Left ventricle myocardium inferior (tissue), 1 donor: ENCODE measurements at regions not wholly inside any gene's neighbourhood (a gene's known extent, or its start where the extent isn't known, plus 50 kb on each side); places are given as distances from the start of the nearest gene placed in this dataset.

Experiments used
- DNase-seq: peaks from one replicate; pipeline ENCODE4 v3.0.0-alpha.2; 2020
- H3K27ac ChIP-seq: fragments of 200-600 bp; replicated peaks from 2 replicates; pipeline ENCODE4 v1.8.0; 2021
- H3K27me3 ChIP-seq: fragments of 200-600 bp; 2 replicates; pipeline ENCODE4 v1.8.0; 2021; ENCODE audit warnings: low read depth
- H3K36me3 ChIP-seq: fragments of 200-600 bp; 2 replicates; pipeline ENCODE4 v1.8.0; 2021
- H3K4me1 ChIP-seq: fragments of 200-600 bp; 2 replicates; pipeline ENCODE4 v1.8.0; 2021
- H3K4me3 ChIP-seq: fragments of 200-600 bp; 2 replicates; pipeline ENCODE4 v1.8.0; 2021; ENCODE audit warnings: mild to moderate bottlenecking, moderate library complexity
- H3K9me3 ChIP-seq: fragments of 200-600 bp; replicated peaks from 2 replicates; pipeline ENCODE4 v1.8.0; 2021
- intact Hi-C: fragments of 100-400 bp; cut with micrococcal nuclease; formaldehyde crosslinking; loops from one replicate; pipeline ENCODE4 v1.11.0; 2022
- TF ChIP-seq, protein P1 (sequence below): fragments of 200-600 bp; IDR thresholded peaks from 2 replicates; pipeline ENCODE4 v1.8.0; 2021; ENCODE audit warnings: antibody characterized with exemption, mild to moderate bottlenecking, borderline replicate concordance
- donor health status: DM: no; HTN: yes; CAD: no; lungs with severe emphysema.

DNA sequence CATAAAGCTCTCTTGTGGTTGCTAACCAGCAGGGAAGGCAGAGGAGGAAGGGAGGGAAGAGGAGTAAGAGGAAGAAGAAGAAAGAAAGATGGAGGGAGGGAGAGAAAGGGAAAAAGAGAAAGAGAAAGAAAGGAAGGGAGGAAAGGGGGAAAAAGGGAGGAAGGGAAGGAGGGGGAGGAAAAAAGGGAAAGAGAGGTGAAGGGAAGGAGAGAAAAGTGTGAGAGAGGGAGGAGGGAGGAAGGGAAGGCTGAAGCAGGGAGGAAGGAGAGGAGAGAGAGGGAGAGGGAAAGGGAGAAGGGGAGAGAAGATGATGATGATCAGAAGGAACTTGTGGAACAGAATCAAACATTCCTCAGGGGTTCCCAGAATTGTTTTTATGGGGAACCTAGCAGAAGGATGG, 57.5 kb upstream of the TOX2 start:
- Histone ChIP-seq H3K4me1 (no peaks in the 10 kb centered on the region), H3K4me3 (no peak overlapping the region), H3K27me3 (peaks cover 9% of the 10 kb centered on the region), H3K27ac (no peak overlapping the region), H3K9me3 (no peaks in the 10 kb centered on the region), H3K36me3 (no peaks in the 10 kb centered on the region)
- DNase-seq = no peak
- TF ChIP-seq, protein P1, sequence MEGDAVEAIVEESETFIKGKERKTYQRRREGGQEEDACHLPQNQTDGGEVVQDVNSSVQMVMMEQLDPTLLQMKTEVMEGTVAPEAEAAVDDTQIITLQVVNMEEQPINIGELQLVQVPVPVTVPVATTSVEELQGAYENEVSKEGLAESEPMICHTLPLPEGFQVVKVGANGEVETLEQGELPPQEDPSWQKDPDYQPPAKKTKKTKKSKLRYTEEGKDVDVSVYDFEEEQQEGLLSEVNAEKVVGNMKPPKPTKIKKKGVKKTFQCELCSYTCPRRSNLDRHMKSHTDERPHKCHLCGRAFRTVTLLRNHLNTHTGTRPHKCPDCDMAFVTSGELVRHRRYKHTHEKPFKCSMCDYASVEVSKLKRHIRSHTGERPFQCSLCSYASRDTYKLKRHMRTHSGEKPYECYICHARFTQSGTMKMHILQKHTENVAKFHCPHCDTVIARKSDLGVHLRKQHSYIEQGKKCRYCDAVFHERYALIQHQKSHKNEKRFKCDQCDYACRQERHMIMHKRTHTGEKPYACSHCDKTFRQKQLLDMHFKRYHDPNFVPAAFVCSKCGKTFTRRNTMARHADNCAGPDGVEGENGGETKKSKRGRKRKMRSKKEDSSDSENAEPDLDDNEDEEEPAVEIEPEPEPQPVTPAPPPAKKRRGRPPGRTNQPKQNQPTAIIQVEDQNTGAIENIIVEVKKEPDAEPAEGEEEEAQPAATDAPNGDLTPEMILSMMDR = no peak
- intact Hi-C loops = no loop called here

DNA sequence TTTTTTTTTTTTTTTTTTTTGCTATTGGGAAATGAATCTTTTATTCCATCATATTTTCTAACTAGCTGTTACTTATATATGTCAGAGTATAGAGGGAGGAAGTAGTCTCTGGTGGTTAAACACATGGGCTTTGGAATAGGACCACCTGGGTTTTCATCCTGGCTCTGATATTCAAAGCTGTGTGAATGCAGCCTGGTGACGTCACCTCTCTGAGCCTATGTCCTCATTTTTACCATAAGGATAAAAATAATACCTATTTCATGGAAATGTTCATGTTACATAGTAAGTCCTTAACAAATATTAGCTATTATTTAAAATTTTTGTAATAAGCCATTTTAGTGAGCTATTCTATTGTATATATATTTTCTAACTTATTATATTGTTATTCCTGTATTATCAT, 58.8 kb upstream of the TOX2 start:
- no peaks in the 10 kb centered on the region for H3K4me1 ChIP-seq
- no peak overlapping the region for H3K4me3 ChIP-seq
- no peaks in the 10 kb centered on the region for H3K36me3 ChIP-seq
- no peaks in the 10 kb centered on the region for H3K9me3 ChIP-seq
- TF ChIP-seq, protein P1 = no peak
- no peak overlapping the region for H3K27ac ChIP-seq
- intact Hi-C loops = no loop called here
- H3K27me3 ChIP-seq = peaks cover 9% of the 10 kb centered on the region
- no peak for DNase-seq

DNA sequence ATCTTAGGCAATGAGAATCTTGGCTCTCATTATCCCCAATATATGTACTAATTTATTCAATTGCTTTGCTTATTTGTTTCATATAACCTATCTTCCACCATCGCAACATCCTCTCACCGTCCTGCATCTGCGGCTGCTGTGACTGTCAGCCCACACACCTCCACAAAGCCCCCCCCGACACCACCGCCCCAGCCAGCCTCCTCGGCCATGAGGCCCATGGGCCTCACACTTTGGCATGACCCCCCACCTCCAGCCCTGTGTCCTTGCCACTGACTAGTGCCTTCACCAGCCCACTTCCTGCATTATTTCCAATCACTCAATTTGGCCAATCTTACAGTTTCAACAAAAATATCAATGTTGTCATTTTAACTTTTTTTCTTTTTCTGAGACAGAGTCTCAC, 60.7 kb upstream of the TOX2 start:
- no peak overlapping the region for H3K27ac ChIP-seq
- no peaks in the 10 kb centered on the region for H3K36me3 ChIP-seq
- TF ChIP-seq, protein P1 = no peak
- no peak for DNase-seq
- H3K4me3 ChIP-seq = no peak overlapping the region
- H3K9me3 ChIP-seq = no peaks in the 10 kb centered on the region
- H3K27me3 ChIP-seq = peaks cover 4% of the 10 kb centered on the region
- no peaks in the 10 kb centered on the region for H3K4me1 ChIP-seq
- intact Hi-C loops = no loop called here

DNA sequence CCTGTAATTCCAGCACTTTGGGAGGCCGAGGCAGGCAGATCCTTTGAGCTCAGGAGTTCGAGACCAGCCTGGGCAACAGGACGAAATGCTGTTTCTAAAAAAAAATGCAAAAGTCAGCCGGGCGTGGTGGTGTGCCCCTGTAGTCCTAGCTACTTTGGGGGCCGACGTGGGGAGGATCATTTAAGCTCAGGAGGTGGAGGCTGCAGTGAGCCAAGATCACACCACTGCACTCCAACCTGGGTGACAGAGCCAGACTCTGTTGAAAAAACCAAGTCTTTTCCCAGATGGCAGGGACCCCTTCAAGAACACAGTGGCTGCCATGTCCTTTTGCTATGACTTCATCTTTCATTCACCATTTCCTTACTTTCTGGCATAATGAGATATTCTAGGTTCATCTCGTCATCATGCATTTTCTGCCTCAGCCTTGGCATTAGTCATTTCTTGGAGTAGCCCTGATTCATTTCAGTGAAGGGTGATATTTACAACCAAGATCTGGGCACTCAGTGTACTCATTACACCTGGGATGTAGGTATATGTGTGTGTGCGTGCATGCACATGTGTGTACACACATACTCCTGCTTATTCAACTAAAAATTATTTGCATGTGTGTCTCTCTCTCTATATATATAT, 61.4 kb upstream of the TOX2 start:
- DNase-seq = no peak
- no peak overlapping the region for H3K4me3 ChIP-seq
- H3K9me3 ChIP-seq = no peaks in the 10 kb centered on the region
- no peaks in the 10 kb centered on the region for H3K4me1 ChIP-seq
- H3K27ac ChIP-seq = no peak overlapping the region
- intact Hi-C loops = no loop called here
- no peaks in the 10 kb centered on the region for H3K36me3 ChIP-seq
- TF ChIP-seq, protein P1 = no peak
- no peaks in the 10 kb centered on the region for H3K27me3 ChIP-seq

DNA sequence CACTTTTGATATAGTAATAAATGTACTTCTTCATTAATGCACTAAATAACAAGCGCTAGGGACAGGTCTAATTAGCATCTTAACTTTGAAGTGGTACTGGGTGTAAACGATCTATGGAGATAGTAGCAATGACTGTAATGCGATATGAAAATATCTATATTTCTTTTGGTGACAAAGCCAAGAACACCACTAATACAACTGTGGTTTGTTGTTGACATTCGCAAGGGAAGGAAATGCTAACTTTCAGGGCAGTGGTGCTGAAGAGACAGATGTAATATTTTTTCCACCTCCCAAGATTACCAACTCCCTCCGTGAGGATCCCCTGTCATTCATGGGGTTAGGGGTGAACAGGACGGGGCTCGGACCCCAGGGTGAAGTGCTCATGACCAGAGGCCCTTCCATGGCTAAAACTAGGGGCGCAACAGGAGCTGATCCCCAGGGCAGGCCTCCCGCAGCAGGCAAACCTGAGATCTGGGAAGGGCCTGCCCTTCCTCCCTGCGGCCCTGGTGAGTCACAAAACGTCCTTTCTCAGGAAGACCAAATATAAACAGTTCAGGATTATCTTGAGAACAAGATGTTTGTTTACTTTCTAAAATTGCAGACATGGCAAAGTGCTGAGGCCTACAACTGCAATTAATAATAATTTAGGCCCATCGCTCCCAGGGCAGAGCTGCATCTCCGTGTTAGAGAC, 65.0 kb upstream of the TOX2 start:
- DNase-seq = no peak
- H3K27ac ChIP-seq = peak overlapping the region; percentile 73

More for the DNA sequence above, 65.0 kb upstream of the TOX2 start:
- Histone ChIP-seq H3K27me3 (peaks cover 4% of the 10 kb centered on the region), H3K9me3 (no peaks in the 10 kb centered on the region), H3K4me3 (no peak overlapping the region), H3K36me3 (no peaks in the 10 kb centered on the region), H3K4me1 (peaks cover 8% of the 10 kb centered on the region)
- intact Hi-C loops = no loop called here
- TF ChIP-seq, protein P1 = no peak
